Mammary epithelial cell (primary cell): ENCODE measurements at regions not wholly inside any gene's neighbourhood (a gene's known extent, or its start where the extent isn't known, plus 50 kb on each side); places are given as distances from the start of the nearest gene placed in this dataset.

Experiments used
- CTCF ChIP-seq, 2 donors: IDR thresholded peaks in 1 of 2; conservative IDR thresholded peaks in 1 of 2; 2 replicates each; pipeline ENCODE4 v1.5.1; 2011 to 2012; ENCODE audit warnings: inconsistent platforms in 2 of 2, low read length in 2 of 2, mild to moderate bottlenecking in 2 of 2, control low read depth in 1 of 2, low read depth in 1 of 2; ENCODE audit not compliant: insufficient read depth in 1 of 2; ENCODE audit errors: extremely low read depth in 1 of 2
- EZH2 ChIP-seq: IDR thresholded peaks from 2 replicates; pipeline ENCODE4 v1.6.1; 2012; ENCODE audit warnings: low read length, inconsistent platforms, borderline replicate concordance

DNA sequence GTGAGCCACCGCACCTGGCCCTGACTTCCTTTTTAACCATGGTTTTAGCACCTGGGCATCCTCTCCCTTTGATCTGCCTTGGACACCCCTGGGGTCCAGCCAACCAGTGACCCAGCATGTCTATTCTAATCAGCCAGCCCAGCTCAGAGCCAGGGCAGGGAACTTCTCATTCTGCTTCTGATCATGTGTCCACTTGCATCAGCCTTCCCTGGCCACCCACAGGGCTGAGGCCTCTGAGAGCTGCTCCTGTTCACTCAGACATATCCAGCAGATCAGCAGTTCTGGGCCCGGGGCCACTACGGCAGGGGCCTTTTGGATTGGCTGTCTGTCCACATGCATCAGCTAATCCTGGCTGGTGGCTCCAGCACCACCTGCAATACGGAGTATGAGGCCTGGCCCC lies 117.9 kb upstream of the MAP1LC3B2 start:
- TF ChIP-seq CTCF (conservative IDR thresholded peaks at IDR 0.05 in 1 of 2, IDR thresholded peaks at IDR 0.05 in 1 of 2; ENCODE audit: extremely low read depth in 1 of 2, insufficient read depth in 1 of 2, low read depth in 1 of 2, low read length in 2 of 2) (no peak), EZH2 (no peak)
